HUDEP-2 (cell line): ENCODE measurements at regions not wholly inside any gene's neighbourhood (a gene's known extent, or its start where the extent isn't known, plus 50 kb on each side); places are given as distances from the start of the nearest gene placed in this dataset.

Source experiments
- DNase-seq, 76 experiments: peaks; one replicate each; lab custom pipeline; 2025; ENCODE audit not compliant: unreplicated experiment in 76 of 76; lab: John Stamatoyannopoulos, UW

DNA sequence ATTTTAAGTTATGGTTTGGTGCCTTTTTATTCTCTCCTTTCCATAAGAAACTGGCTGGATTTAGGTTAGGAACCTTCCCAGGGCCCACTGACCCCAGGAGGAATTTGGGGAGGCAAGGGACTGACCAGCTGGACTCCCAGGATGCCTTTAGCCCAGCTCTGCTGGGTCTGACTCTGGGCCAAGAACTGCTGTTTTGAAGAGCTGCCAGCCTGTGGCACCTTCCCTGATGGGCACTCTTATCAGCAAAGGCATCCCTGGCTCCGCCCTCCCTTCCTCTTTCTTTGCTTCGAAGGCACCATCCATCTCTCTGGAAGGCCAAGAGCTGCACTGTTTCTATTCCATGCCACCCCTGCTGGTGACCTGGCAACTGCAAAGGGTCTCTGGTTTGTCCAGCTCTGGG lies 174.7 kb downstream of the POU4F1 start:
- DNase-seq: peak in 3 of 76 experiments; percentile 4 to 25 (median 7)

DNA sequence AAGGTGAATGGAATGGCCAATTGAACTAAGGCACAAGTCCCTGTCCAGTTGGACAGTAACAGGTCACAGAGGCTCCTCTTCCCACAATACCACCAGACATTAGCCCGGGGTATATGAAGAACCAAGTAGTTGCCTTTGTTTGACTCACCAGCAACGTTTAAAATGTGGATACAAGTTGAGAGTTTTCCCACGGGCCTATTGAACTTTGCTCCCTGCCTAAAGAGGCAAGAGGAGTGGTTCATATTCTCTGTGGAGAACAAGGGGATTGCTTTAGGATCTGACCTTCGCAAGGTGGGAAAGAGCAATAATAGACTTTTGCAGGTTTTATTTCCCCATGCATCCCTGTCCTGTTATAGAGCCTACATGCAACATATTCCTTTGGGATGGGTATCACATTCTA lies 177.2 kb downstream of the POU4F1 start:
- DNase-seq: no peak

DNA sequence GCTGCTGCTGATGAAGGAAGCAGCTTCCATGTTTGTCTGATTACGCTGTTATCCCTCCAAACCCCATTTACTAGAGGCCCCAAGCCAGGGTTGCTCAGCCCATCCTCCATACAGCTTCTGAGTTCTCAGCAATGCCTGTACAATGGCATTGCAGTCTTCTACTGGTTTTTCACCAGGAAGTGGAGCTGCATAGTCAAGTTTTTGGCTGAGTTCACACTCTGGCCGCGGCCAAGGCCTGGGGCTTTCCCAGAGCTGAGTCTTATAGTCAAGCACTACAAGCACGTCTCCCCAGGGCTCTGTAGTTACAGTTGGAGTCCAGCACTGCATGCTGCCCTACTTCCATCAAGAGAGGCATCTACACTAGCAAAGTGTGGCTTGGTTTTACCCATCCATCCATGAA lies 182.5 kb downstream of the POU4F1 start:
- DNase-seq: no peak

DNA sequence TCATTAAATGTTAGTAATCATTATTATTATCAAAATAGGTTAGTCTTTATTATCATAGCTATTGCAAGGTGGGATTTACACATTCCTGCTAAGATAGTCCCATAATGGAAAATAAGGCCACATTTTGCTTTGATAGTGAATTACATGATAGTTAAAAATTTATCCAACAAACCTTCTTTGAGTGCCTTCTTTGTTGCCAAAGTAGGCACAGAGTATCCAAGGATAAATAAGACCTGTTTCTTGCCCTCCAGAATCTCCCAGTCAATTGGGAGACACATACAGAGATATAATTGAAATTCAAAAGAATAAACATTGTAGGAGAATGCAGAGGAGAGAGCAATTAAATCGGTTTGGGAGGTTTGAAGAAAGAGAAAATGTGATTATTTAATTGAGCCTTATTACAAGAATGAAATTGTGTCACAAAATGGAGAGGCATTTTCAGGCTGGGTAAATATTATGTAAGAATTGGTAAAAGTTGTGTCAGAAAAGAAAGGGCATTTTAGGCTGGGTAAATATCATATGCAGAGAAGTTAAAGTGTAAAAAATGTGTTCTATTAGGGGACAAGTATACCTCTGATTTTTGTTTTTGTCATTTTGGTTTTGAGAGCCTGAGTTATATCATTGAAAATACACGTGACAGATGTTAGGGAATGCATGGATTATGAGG lies 189.3 kb downstream of the POU4F1 start:
- no peak for DNase-seq

DNA sequence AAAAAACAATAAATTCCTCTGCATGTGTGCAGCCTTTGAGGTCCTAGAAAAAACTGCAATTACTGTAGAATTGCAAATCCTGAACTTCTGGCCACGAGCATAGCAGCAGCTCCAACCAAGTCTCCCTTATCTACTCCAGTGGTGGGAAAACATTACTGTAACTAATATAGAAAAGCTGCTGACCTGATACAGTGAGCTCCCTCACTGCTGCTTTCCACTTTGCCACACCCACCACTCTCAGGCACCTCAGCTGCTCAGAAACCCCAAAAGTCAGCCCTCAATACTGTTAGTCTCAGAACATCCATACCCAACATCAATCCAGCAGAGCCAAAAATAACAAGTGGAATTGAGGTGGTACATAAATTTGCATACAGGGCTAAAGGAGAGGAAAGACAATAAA lies 192.5 kb downstream of the POU4F1 start:
- no peak for DNase-seq

DNA sequence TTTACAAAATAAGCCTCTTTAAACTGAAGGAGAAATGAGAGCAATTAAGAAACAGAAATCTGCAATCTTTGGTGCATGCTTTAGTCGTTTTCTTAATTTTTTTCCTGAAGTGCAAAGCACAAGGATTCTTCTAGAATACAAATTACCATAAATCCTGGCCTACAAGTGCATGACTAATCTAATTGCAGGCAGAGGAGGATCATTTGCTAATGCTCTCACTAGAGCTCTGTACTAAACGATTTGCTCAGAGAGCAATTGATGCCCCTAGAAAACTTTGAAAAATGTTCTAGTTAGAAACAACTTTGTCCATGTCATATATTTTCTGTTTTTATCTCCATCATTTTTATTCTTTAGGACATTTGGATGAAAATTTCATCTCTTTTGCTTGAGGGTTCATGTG lies 193.2 kb downstream of the POU4F1 start:
- no peak for DNase-seq

DNA sequence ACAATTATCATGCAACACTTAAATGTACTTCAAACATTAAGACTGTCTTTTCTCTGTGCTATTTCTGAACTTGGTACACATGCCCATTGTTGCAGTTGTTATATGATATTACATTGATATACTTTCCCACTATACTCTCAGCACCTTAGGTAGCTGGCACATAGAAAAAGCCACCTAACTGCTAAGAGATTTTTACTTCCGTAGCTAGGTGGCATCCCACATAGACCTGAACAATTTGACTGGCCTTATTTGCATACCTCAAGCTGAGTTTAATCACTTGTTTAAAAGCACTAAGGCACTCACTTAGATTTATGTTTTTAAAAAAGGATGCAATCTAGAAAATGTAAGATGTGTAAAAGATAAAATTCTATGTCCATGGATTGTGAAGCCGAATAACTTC lies 194.2 kb downstream of the POU4F1 start:
- no peak for DNase-seq

DNA sequence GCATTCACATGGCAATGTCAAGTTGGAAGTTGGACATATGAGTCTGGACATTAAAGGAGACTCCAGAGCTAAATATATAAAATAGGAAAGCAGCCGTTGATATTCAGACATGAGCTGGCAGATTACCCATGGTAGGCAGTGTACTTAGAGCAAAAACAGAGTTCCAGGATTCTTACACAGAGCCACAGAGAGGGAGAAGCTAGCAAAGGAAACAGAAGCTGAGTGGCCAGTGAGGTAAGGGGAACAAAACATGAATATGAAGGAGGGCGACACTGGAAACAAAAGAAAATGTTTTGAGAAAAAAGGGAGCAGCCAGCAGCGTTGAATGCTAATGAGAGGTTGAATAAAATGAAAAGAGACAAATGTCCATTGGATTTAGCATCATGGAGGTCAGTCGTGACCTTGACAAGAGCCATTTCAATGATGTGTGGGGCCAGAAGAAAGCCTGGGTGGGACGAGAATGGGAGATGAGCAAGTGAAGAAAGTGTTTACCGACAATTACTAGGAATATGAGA lies 198.4 kb downstream of the POU4F1 start:
- DNase-seq: no peak

DNA sequence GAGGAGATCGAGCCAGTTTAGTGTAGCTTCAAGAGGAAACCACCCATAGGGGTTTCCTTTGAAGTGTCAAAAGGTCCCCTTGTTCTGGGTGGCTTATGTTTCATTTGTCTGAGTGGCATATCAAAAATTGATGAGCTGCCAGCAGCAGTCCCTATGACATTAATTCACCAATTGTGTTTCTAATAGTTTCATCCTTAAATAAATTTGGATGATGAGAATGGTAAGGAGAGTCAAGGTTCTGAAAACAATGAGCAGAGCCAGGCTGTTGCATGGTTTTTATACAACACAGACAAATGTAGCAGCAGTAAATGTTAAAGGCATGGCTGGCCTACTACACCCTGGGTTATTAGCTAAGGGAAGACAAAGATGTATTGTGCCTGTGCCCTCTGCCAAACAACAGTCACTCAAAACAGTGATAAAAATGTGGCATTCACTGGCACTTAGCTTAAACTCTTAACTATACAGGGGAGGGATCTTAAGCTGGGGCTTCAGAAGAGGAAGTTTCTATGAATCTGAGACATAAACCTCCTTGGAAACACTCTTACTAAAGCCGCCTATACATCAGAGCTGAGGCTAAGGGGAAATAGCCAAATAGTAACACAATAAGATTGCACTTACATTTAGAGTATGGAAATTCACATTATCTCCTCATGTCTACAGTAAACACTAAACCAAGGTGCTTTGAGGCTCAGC lies 200.5 kb downstream of the POU4F1 start:
- no peak for DNase-seq

DNA sequence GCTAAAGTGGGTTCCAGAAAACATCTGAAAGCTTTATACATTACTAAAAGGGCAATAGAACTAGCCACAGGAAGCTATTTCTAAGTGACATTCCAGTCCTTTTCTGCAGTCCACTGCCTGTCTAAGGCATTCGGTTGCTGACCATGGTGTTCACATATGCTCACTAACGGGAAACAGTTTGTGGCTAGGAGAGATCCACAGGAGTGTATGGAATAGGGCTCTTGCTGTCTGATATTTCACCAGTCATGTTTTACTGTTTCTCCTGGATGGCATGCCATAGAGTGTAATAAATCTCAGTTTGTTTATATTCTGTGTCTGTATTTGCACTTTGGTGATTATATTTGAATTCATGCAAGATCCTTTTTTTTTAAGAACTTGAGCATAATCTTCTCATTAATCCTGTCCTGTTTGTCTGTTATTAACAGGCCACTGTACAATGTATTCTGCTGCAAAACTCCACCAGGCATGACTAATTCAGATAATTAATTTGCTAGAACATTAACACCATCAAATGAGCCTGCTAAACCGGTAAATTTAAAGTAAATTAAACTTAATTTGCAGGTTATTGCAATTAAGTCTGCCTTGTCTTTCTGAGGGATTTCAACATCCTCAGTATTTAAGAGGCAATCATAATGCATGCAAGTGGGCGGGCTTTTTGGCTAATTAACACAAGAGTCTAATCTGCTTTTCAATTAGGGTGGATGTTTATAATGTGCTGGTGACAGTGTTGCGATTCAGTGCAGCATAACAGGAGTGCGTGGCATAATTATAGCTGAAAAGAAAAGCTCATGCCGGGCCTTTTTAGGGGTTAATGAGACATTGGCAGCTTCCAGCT lies 201.3 kb downstream of the POU4F1 start:
- no peak for DNase-seq

DNA sequence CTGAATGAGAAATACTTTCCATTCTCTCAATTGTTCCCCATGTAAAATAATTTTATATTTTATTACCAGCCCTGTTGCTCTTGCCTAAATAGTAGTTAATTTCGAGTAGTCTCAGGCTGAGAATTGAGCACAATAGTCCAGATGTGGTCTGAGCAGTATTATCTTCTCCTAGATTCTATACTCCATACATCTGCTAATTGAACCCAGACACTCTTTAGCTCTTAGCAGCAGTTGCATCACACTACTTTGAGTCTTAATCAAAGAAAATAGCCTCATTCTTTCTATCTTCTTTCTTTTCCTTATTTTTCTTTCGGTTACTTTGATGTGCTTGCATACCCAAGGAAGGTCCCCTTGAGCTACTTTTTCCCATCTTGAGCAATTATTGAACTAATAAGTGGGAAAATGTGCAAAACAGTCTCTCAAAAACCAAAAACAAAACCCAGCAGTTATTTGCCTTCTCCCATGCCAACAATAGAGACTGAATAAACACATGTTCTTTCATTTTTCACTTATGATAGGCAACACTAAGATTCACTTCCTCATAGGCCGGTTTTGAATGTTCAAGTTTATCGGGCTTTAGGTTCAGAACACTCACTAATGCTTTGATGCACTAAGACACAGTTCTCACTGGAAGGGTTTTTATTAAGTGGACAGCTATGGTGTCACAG lies 204.5 kb downstream of the POU4F1 start:
- no peak for DNase-seq

DNA sequence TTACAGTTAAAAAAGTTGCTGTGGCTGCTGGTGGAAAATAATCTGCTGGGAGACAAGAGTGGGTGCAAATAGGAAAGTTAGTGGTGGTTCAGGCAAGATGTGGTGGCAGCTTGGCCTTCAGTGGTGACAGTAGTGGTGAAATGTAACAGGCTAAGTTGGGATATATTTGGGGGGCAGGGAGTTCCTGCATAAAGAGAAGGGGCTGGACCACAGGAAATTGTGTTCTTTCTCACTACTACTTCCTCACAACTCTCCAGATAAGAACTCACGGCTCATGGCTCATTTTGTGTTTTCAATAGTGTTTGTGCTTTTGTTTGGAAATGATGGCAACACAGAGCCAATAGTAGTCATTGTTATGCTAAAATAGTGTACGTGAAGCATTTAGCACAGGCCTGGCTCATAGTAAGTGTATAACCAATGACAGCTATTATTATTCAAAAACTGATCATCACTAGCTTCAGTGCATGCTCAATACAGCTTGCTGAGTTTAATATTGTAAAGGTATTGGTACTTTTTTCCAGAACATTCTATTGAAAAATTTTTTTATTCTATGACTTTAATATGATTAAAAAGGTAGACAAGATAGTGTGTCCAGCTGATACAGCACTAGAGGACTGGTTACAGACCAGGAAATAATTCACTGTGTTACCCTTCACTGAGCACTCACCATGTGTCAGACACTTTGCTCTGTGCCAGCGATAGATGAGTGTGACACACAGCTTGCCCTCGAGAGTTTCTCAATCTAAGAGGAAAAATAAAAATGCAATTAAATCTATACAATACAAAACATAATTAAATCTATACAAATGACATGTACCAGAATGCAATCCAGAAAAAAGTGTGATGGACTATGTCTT lies 209.8 kb downstream of the POU4F1 start:
- peak in 1 of 76 experiments; percentile 1 for DNase-seq

DNA sequence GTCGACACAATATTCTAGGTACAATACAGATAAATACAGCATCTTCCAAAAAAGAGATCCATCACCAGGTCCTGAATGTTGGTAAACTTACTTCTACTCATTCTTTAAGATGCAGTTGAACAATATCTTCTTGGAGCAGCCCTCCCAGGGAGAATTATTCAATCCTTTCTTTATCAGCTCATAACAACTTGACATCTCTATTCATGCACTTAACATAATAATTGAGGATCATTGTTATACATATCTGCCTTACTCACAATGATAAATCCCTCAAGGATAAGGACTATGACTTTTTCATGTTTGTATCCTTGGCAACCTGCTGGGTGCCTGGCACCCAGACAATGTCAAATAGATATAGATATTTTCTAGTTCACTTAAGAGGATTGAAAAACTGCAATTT lies 219.5 kb downstream of the POU4F1 start:
- DNase-seq: no peak

DNA sequence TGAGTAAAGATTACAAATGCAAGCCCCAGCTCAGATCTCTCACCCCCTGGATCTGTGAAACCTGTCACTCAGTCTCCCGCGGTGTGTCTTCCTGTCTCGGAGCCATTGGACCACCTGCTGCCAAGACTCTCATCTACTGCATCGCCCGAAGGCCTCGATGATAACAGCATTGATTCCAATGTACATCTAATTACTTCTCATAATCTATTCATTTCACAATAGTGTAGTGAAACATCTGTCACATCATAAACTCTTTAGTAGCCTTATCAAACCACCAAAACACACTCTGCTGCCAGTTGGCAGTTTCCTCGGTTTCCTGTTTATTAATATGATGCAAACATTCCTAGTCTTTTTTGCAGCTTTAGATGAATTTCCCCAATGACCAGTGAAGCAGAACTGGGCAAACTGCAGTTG lies 220.3 kb downstream of the POU4F1 start:
- DNase-seq: no peak

DNA sequence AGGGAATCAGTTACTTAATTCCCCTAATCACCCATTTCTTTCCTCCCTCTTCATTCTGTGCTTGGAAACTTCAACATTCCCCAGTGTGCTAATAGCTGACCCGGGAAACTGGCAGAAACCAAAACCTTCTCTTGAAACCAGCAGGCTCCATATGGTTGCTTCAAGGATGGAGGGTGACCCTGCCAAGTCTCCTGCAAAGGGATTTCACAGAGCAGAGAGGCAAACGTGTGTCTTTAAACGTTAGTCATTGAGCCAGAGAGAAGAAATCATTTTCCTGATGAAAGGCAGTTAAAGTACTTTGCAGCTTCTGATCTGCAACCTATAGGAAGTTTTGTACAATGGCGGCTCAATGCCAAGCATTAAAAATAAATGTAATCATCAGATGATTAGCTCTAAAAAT lies 220.9 kb downstream of the POU4F1 start:
- DNase-seq: no peak

DNA sequence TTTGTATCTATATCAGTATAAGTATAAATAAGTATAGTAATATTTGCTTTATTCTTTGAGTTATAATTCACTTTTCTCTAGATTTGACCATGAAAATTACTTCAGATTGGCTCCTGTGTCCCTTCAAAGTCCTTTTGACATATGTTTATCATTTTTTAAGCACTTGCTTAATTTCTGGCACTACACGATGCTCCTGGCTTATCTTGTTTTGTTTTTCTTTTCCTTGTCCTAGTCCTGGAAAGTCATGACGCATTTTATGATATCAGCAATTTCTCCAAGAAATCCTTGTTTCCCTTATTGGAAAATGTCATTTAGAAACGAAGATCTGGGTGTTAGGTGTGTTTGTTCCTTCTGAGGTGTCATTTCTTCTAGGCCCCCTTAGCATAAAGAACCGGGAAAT lies 226.5 kb downstream of the POU4F1 start:
- no peak for DNase-seq

DNA sequence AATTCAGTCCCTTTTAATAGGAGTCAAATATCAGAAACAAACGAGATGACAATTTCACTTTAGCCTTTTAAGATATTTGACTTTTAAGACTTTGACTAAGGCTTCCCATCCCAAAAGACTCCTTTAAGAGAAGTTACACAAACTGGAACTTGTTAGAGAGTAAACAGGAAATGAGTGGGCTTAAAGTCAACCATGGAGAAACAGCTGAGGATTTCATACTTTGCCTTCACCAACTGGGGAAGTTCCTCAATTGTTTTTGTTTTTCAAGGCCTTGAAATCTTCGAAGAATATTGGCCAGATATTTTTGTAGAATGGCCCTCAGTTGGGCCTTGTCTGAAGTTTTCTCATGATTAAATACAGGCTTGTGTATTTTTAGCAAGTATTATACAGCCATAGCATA lies 227.3 kb downstream of the POU4F1 start:
- DNase-seq: no peak

DNA sequence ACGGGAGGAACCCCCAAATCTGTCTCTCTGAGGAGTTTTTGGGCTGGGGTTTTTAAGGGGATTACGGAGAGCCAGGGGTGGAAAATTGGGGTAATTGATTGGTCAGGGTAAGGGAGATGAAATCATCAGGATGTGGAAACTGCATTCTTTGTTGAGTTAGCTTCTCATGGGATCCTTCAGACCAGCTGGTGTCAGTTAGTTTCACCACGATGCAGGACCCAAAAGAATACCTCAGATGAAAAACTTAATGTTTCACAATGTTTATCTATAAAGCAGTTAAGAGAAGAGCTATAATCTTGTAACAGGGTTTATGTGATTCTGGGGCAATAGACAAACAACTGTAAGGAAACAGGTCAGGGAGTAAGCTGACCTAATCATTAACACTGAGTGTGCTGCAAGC lies 230.8 kb downstream of the POU4F1 start:
- DNase-seq: no peak

DNA sequence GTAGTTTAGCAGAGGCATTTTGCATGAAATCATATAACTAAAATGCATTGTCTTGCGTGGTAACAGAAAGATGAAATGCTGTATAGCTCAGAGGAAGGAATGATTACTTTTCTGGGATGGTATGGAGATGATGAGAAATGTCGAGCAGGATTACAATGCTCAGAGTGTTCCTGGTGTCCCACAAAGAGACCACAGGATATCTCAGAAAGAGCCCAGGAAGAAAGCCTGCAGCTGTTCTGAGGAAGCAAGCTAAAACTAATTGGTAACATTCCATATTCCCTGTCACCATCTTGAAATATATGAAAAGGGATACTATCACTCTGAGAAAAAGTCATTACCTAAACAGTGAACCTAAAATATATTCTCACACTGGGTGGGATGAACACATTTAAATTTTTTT lies 233.1 kb downstream of the POU4F1 start:
- DNase-seq: no peak

DNA sequence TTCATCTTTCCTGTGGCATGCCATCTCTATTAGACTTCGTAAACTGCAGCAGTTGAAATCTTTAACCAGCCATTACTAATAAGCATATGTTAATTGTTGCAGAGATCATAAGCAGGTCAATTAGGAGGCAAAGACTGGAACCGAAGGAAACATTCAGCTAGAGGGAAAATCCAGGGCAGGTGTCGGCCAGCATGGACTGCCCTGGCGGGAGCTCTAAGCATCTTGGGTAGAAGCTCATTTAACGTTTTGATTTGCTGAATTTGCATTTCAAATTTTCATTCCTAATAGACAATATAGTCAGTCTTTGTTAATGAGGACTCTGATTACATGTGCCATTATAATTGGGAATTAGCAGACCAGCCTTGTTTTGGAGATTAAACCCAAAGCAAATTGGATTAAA lies 238.6 kb downstream of the POU4F1 start:
- no peak for DNase-seq
